ENCODE measurements at regions not wholly inside any gene's neighbourhood (a gene's known extent, or its start where the extent isn't known, plus 50 kb on each side); places are given as distances from the start of the nearest gene placed in this dataset.

DNA sequence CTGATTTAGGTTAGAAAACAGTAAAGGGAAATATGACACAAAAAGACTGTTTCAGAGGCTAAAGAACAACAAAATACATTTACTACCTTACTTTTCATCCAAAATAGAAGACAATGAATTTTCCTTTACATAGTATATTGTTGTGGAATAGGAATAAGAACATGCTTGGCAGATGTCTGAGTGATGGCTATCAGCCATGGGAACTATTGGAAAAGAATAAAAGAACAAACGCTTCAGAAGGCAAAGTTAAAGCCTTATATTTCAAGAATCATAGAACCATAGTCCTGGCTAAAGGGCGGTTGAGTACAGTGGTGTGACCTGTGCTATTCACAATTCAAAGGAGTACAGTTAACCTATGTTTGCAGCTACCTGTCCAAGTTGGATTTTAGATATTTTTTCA is 73.9 kb upstream of the NRXN1 start:
- no peak for TF ChIP-seq POLR2AphosphoS5 (IDR thresholded peaks at IDR 0.05; ENCODE audit: low read depth, low read length)
- no peak for TF ChIP-seq POLR2A (IDR thresholded peaks at IDR 0.05; ENCODE audit: low read depth, low read length)
- TF ChIP-seq TAF1 (IDR thresholded peaks at IDR 0.05; ENCODE audit: low read depth, low read length): no peak
- TF ChIP-seq SPI1 (IDR thresholded peaks at IDR 0.05; ENCODE audit: low read depth, low read length): no peak
- no peak for TF ChIP-seq PAX5 (IDR thresholded peaks at IDR 0.05; ENCODE audit: insufficient read depth, low read length, severe bottlenecking)
- TF ChIP-seq POU2F2 (IDR thresholded peaks at IDR 0.05; ENCODE audit: low read depth, low read length): no peak

All from GM12891 (cell line).